ENCODE measurements at regions not wholly inside any gene's neighbourhood (a gene's known extent, or its start where the extent isn't known, plus 50 kb on each side); places are given as distances from the start of the nearest gene placed in this dataset.

DNA sequence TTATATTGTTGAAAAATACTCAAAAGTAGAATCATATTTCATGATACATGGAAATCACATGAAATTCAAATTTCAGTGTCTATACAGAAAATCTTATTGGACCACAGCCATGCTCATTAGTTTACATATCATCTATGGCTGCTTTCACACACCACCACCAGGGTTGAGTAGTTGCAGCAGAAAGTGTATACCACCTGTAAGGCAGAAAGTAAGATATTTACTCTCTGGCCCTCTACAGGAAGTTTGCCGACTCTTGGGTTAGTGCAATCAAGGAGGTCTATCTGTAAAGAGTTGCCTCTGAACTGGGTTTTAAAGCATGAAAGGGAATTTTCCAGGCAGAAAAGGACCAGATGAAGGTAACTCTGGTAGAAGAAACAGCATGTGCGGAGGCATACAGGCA lies 432.3 kb downstream of the DHX35 start:
- H3K4me2 ChIP-seq (ENCODE audit: insufficient read depth in 1 of 2, low read depth in 2 of 2, low read length in 2 of 2), result no peak overlapping the region
- H3K18ac ChIP-seq (ENCODE audit: extremely low read depth, low read length), result no peak overlapping the region
- DNase-seq (ENCODE audit: low read depth in 1 of 2, low spot score in 2 of 2) (no peak), FAIRE-seq (no peak)
- no peak overlapping the region for H2BK12ac ChIP-seq (ENCODE audit: low read depth, low read length)
- H2BK20ac ChIP-seq (ENCODE audit: low read length), result no peak overlapping the region
- CTCF ChIA-PET (ENCODE audit: partially characterized antibody), result interaction anchor here (0.7 to 1.7 kb wide), 3 partner anchors 84 to 130 kb away, joined by 4 to 5 read pairs (median 4); no protein-coding TSS in a partner anchor
- no peaks in the 10 kb centered on the region for H3K23me2 ChIP-seq (ENCODE audit: low read depth, low read length)
- H2BK120ac ChIP-seq (replicated peaks; ENCODE audit: low read depth, low read length), result no peak overlapping the region
- H3K56ac ChIP-seq (replicated peaks; ENCODE audit: insufficient read length, low read depth, low read length), result no peak overlapping the region
- no peak overlapping the region for H3K4ac ChIP-seq (replicated peaks; ENCODE audit: insufficient read length, low read depth, low read length)
- H3K9me3 ChIP-seq (ENCODE audit: insufficient read depth in 2 of 2, low read depth in 1 of 2, low read length in 1 of 2), result no peaks in the 10 kb centered on the region
- 81% methylated on average over 2 of the region's 2 CpGs; no CpG with 5 or more reads in 1 of the 2 experiments for WGBS, 2 experiments (ENCODE audit: extremely low coverage in 1 of 2, insufficient coverage in 1 of 2, insufficient read length in 1 of 2, insufficient replicate concordance in 2 of 2, low coverage in 1 of 2, low lambda C conversion rate in 2 of 2, missing lambda C conversion rate in 1 of 2)
- H4K5ac ChIP-seq (ENCODE audit: insufficient read length, low read depth, low read length), result no peak overlapping the region
- no peak overlapping the region for H2BK5ac ChIP-seq (ENCODE audit: low read depth, low read length)
- no peak overlapping the region for H3K23ac ChIP-seq (ENCODE audit: insufficient read length)
- H3K27me3 ChIP-seq (replicated peaks in 1 of 4; ENCODE audit: control insufficient read depth in 3 of 4, extremely low read depth in 1 of 4, insufficient read depth in 3 of 4, low read length in 3 of 4), result no peaks in the 10 kb centered on the region
- H3K9ac ChIP-seq (replicated peaks in 1 of 4; ENCODE audit: extremely low read depth in 1 of 4, low read depth in 3 of 4, low read length in 3 of 4), result no peak overlapping the region
- H3K4me3 ChIP-seq (ENCODE audit: extremely low read depth in 1 of 4, insufficient read depth in 2 of 4, low read depth in 3 of 4, low read length in 4 of 4), result no peak overlapping the region
- no peak overlapping the region for H2AFZ ChIP-seq (ENCODE audit: low read length)
- no peak overlapping the region for H3K14ac ChIP-seq (ENCODE audit: insufficient read length)
- no peaks in the 10 kb centered on the region for H3K79me1 ChIP-seq (ENCODE audit: low read depth, low read length)
- no peaks in the 10 kb centered on the region for H3K4me1 ChIP-seq (replicated peaks in 1 of 4; ENCODE audit: control insufficient read depth in 3 of 4, insufficient read depth in 4 of 4, low read length in 3 of 4)
- H4K20me1 ChIP-seq (replicated peaks in 1 of 2; ENCODE audit: control insufficient read depth in 1 of 2, insufficient read depth in 2 of 2, low read length in 2 of 2), result no peaks in the 10 kb centered on the region
- no peaks in the 10 kb centered on the region for H3K79me2 ChIP-seq (ENCODE audit: control insufficient read depth in 1 of 2, insufficient read depth in 2 of 2, low read length in 2 of 2)
- H4K91ac ChIP-seq (replicated peaks; ENCODE audit: insufficient read length, low read length), result no peak overlapping the region
- no peak overlapping the region for H4K8ac ChIP-seq (ENCODE audit: extremely low read depth, insufficient read depth, low read length)
- TF ChIP-seq JUND (IDR thresholded peaks at IDR 0.05; ENCODE audit: low read length) (no peak), SIX5 (IDR thresholded peaks at IDR 0.05; ENCODE audit: low read depth, low read length) (no peak), ASH2L (IDR thresholded peaks at IDR 0.05; ENCODE audit: low read length) (no peak), BRCA1 (IDR thresholded peaks at IDR 0.05; ENCODE audit: low read depth, low read length) (no peak), CBX8 (IDR thresholded peaks at IDR 0.05; ENCODE audit: borderline replicate concordance, low read depth, low read length) (no peak), YY1 (IDR thresholded peaks at IDR 0.05; ENCODE audit: low read depth, low read length) (no peak), NANOG (IDR thresholded peaks at IDR 0.05; ENCODE audit: insufficient read depth, low read depth, low read length, poor library complexity, severe bottlenecking) (no peak), POU5F1 (IDR thresholded peaks at IDR 0.05; ENCODE audit: low read depth, low read length) (no peak)
- POLR2A ChIA-PET (ENCODE audit: partially characterized antibody), result no interaction called here
- H3K27ac ChIP-seq (ENCODE audit: low read depth, low read length), result no peak overlapping the region
- H2BK15ac ChIP-seq (ENCODE audit: low read length), result no peak overlapping the region
- H2AK5ac ChIP-seq (ENCODE audit: low read depth, low read length), result no peak overlapping the region
- no peaks in the 10 kb centered on the region for H3K36me3 ChIP-seq (ENCODE audit: control insufficient read depth in 2 of 4, insufficient read depth in 4 of 4, low read length in 3 of 4)
